ENCODE measurements at regions not wholly inside any gene's neighbourhood (a gene's known extent, or its start where the extent isn't known, plus 50 kb on each side); places are given as distances from the start of the nearest gene placed in this dataset.

GRCh38 chr3:162370141-162370540, 873.5 kb downstream of the OTOL1 start:
- Histone ChIP-seq H2BK120ac (ENCODE audit: low read depth, low read length) (no peak overlapping the region), H3K79me1 (ENCODE audit: low read length) (no peaks in the 10 kb centered on the region), H3K9ac (ENCODE audit: low read length) (no peak overlapping the region), H3K56ac (ENCODE audit: low read length) (no peak overlapping the region), H3K4me2 (ENCODE audit: low read length) (no peak overlapping the region), H2BK5ac (ENCODE audit: low read length) (no peak overlapping the region), H3K4ac (ENCODE audit: low read depth, low read length) (no peak overlapping the region), H3K18ac (ENCODE audit: low read length) (no peak overlapping the region), H3K27ac (ENCODE audit: low read depth, low read length) (no peak overlapping the region), H3K4me1 (ENCODE audit: control insufficient read depth, low read depth, low read length) (no peaks in the 10 kb centered on the region), H3K4me3 (ENCODE audit: low read length) (no peak overlapping the region), H3K36me3 (ENCODE audit: control insufficient read depth, insufficient read depth, low read length) (no peaks in the 10 kb centered on the region), H3K23ac (ENCODE audit: low read length) (no peak overlapping the region), H3K79me2 (ENCODE audit: control insufficient read depth, insufficient read depth, low read length) (no peaks in the 10 kb centered on the region), H3K27me3 (ENCODE audit: insufficient read depth, low read length, poor library complexity) (no peaks in the 10 kb centered on the region), H4K8ac (ENCODE audit: low read depth, low read length) (no peak overlapping the region), H2BK15ac (replicated peaks; ENCODE audit: low read depth) (no peak overlapping the region), H2AK5ac (ENCODE audit: low read length) (no peak overlapping the region), H4K5ac (ENCODE audit: low read length) (no peak overlapping the region)
- peak; percentile 2 for DNase-seq
- WGBS (ENCODE audit: extremely low coverage, insufficient coverage, low lambda C conversion rate), result no CpG with 5 or more reads among the region's 1 CpG

DNA sequence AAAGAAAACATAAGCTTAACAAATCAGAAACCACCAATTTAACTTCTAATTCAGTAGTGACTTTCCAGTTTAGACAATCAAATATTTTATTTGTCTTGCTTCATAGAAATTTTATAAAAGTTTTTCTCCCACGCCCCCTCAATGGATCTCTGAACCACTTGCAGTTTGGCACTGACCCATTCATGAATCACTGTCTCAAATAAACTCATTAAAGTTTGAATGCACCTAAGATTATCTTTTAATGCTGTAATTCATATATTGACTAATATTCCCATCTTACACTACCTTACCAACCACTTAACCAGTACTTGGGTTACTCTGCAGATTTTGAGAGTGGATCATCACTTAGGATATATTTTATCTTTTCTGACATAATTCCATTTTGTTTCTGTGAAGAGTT, 880.2 kb downstream of the OTOL1 start:
- no peak for DNase-seq
- Histone ChIP-seq H3K4me3 (ENCODE audit: low read length) (no peak overlapping the region), H2BK5ac (ENCODE audit: low read length) (no peak overlapping the region)

DNA sequence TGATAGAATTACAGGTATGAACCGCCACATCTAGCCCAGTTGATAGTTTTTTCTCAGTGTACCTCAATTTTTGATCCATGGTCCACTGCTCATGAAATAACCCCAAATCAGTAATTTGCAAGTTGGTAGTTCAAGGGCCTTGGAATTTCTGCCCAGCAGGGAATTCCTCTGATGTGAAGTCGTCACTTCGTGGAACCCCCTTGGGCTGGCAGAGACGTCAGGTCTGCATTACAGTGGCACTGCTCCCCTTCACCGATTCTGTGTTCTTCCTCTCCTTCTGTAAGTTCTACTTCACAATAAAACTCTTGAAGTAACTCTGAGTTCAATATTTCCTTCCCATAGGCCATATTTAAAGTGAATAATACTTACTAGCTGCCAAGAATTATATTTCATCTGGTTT, 881.0 kb downstream of the OTOL1 start:
- no peak overlapping the region for H3K4me3 ChIP-seq (ENCODE audit: low read length)
- DNase-seq, result peak; percentile 43
- no peak overlapping the region for H3K27ac ChIP-seq (ENCODE audit: low read depth, low read length)
- H3K4ac ChIP-seq (ENCODE audit: low read depth, low read length), result no peak overlapping the region
- no peak overlapping the region for H2BK120ac ChIP-seq (ENCODE audit: low read depth, low read length)
- no peaks in the 10 kb centered on the region for H3K27me3 ChIP-seq (ENCODE audit: insufficient read depth, low read length, poor library complexity)
- H3K4me2 ChIP-seq (ENCODE audit: low read length), result no peak overlapping the region
- no peak overlapping the region for H2AK5ac ChIP-seq (ENCODE audit: low read length)
- no CpG with 5 or more reads among the region's 5 CpGs for WGBS (ENCODE audit: extremely low coverage, insufficient coverage, low lambda C conversion rate)
- H4K5ac ChIP-seq (ENCODE audit: low read length), result no peak overlapping the region
- H3K4me1 ChIP-seq (ENCODE audit: control insufficient read depth, low read depth, low read length), result no peaks in the 10 kb centered on the region
- H3K56ac ChIP-seq (ENCODE audit: low read length), result no peak overlapping the region
- no peak overlapping the region for H3K9ac ChIP-seq (ENCODE audit: low read length)
- no peak overlapping the region for H4K8ac ChIP-seq (ENCODE audit: low read depth, low read length)
- no peaks in the 10 kb centered on the region for H3K79me2 ChIP-seq (ENCODE audit: control insufficient read depth, insufficient read depth, low read length)
- no peaks in the 10 kb centered on the region for H3K79me1 ChIP-seq (ENCODE audit: low read length)
- H2BK5ac ChIP-seq (ENCODE audit: low read length), result no peak overlapping the region
- H3K23ac ChIP-seq (ENCODE audit: low read length), result no peak overlapping the region
- H2BK15ac ChIP-seq (replicated peaks; ENCODE audit: low read depth), result no peak overlapping the region
- no peak overlapping the region for H3K18ac ChIP-seq (ENCODE audit: low read length)
- H3K36me3 ChIP-seq (ENCODE audit: control insufficient read depth, insufficient read depth, low read length), result no peaks in the 10 kb centered on the region

More for the DNA sequence above, 880.2 kb downstream of the OTOL1 start:
- H3K79me1 ChIP-seq (ENCODE audit: low read length), result no peaks in the 10 kb centered on the region
- no peak overlapping the region for H3K56ac ChIP-seq (ENCODE audit: low read length)
- no peaks in the 10 kb centered on the region for H3K27me3 ChIP-seq (ENCODE audit: insufficient read depth, low read length, poor library complexity)
- H3K4me2 ChIP-seq (ENCODE audit: low read length), result no peak overlapping the region
- H3K23ac ChIP-seq (ENCODE audit: low read length), result no peak overlapping the region
- no peak overlapping the region for H2AK5ac ChIP-seq (ENCODE audit: low read length)
- H4K5ac ChIP-seq (ENCODE audit: low read length), result no peak overlapping the region
- no peak overlapping the region for H2BK120ac ChIP-seq (ENCODE audit: low read depth, low read length)
- no peaks in the 10 kb centered on the region for H3K4me1 ChIP-seq (ENCODE audit: control insufficient read depth, low read depth, low read length)
- H4K8ac ChIP-seq (ENCODE audit: low read depth, low read length), result no peak overlapping the region
- H3K4ac ChIP-seq (ENCODE audit: low read depth, low read length), result no peak overlapping the region
- no CpG with 5 or more reads among the region's 1 CpG for WGBS (ENCODE audit: extremely low coverage, insufficient coverage, low lambda C conversion rate)
- no peaks in the 10 kb centered on the region for H3K79me2 ChIP-seq (ENCODE audit: control insufficient read depth, insufficient read depth, low read length)
- H2BK15ac ChIP-seq (replicated peaks; ENCODE audit: low read depth), result no peak overlapping the region
- H3K18ac ChIP-seq (ENCODE audit: low read length), result no peak overlapping the region
- H3K9ac ChIP-seq (ENCODE audit: low read length), result no peak overlapping the region
- no peak overlapping the region for H3K27ac ChIP-seq (ENCODE audit: low read depth, low read length)
- no peaks in the 10 kb centered on the region for H3K36me3 ChIP-seq (ENCODE audit: control insufficient read depth, insufficient read depth, low read length)

- no peak overlapping the region for H2BK120ac ChIP-seq (ENCODE audit: low read depth, low read length)
Measured at GRCh38 chr3:162385387-162385786, 888.8 kb downstream of the OTOL1 start.

DNA sequence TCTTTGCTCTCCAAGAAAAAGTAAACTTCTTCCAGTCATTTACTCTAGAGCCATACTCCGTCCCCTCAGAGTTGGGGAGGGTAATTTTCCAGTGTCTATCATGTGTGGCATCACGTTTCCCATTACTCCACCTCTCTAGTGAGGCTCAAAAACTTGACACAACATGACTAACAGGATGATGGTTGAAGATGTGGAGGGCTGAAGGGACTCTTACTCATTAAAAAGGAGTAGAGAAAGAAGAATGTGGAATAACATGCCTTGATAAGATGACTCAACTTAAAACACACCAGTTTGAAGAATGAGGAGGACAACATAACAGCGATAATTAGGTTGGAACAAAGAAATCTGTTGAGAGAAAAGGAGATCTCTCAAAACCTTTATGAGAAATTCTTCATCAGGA, 894.3 kb downstream of the OTOL1 start:
- Histone ChIP-seq H3K4me3 (ENCODE audit: low read length) (no peak overlapping the region), H3K56ac (ENCODE audit: low read length) (no peak overlapping the region), H3K79me2 (ENCODE audit: control insufficient read depth, insufficient read depth, low read length) (no peaks in the 10 kb centered on the region), H3K27ac (ENCODE audit: low read depth, low read length) (no peak overlapping the region), H2BK5ac (ENCODE audit: low read length) (no peak overlapping the region), H3K4me1 (ENCODE audit: control insufficient read depth, low read depth, low read length) (no peaks in the 10 kb centered on the region), H3K27me3 (ENCODE audit: insufficient read depth, low read length, poor library complexity) (no peaks in the 10 kb centered on the region), H3K4me2 (ENCODE audit: low read length) (no peak overlapping the region), H4K8ac (ENCODE audit: low read depth, low read length) (no peak overlapping the region), H3K23ac (ENCODE audit: low read length) (no peak overlapping the region), H3K36me3 (ENCODE audit: control insufficient read depth, insufficient read depth, low read length) (no peaks in the 10 kb centered on the region), H3K79me1 (ENCODE audit: low read length) (no peaks in the 10 kb centered on the region), H2BK15ac (replicated peaks; ENCODE audit: low read depth) (no peak overlapping the region), H3K4ac (ENCODE audit: low read depth, low read length) (no peak overlapping the region), H4K5ac (ENCODE audit: low read length) (no peak overlapping the region), H2AK5ac (ENCODE audit: low read length) (no peak overlapping the region), H3K9ac (ENCODE audit: low read length) (no peak overlapping the region), H3K18ac (ENCODE audit: low read length) (no peak overlapping the region), H2BK120ac (ENCODE audit: low read depth, low read length) (no peak overlapping the region)
- DNase-seq, result peak; percentile 1
- WGBS (ENCODE audit: extremely low coverage, insufficient coverage, low lambda C conversion rate), result no CpG with 5 or more reads among the region's 3 CpGs

More at GRCh38 chr3:162385387-162385786, 888.8 kb downstream of the OTOL1 start:
- no CpG with 5 or more reads among the region's 1 CpG for WGBS (ENCODE audit: extremely low coverage, insufficient coverage, low lambda C conversion rate)
- H3K18ac ChIP-seq (ENCODE audit: low read length), result no peak overlapping the region
- H3K56ac ChIP-seq (ENCODE audit: low read length), result no peak overlapping the region
- H3K9ac ChIP-seq (ENCODE audit: low read length), result no peak overlapping the region
- H3K27me3 ChIP-seq (ENCODE audit: insufficient read depth, low read length, poor library complexity), result no peaks in the 10 kb centered on the region
- H2AK5ac ChIP-seq (ENCODE audit: low read length), result no peak overlapping the region
- H3K27ac ChIP-seq (ENCODE audit: low read depth, low read length), result no peak overlapping the region
- H4K5ac ChIP-seq (ENCODE audit: low read length), result no peak overlapping the region
- H3K4ac ChIP-seq (ENCODE audit: low read depth, low read length), result no peak overlapping the region
- DNase-seq, result no peak
- no peaks in the 10 kb centered on the region for H3K36me3 ChIP-seq (ENCODE audit: control insufficient read depth, insufficient read depth, low read length)
- no peak overlapping the region for H4K8ac ChIP-seq (ENCODE audit: low read depth, low read length)
- no peak overlapping the region for H3K4me2 ChIP-seq (ENCODE audit: low read length)
- H3K4me1 ChIP-seq (ENCODE audit: control insufficient read depth, low read depth, low read length), result no peaks in the 10 kb centered on the region
- H3K79me1 ChIP-seq (ENCODE audit: low read length), result no peaks in the 10 kb centered on the region
- no peak overlapping the region for H3K4me3 ChIP-seq (ENCODE audit: low read length)
- no peak overlapping the region for H2BK5ac ChIP-seq (ENCODE audit: low read length)
- no peak overlapping the region for H2BK15ac ChIP-seq (replicated peaks; ENCODE audit: low read depth)
- H3K79me2 ChIP-seq (ENCODE audit: control insufficient read depth, insufficient read depth, low read length), result no peaks in the 10 kb centered on the region
- no peak overlapping the region for H3K23ac ChIP-seq (ENCODE audit: low read length)

GRCh38 chr3:162391301-162391700, 894.7 kb downstream of the OTOL1 start:
- Histone ChIP-seq H3K18ac (ENCODE audit: low read length) (no peak overlapping the region), H2AK5ac (ENCODE audit: low read length) (no peak overlapping the region), H3K27ac (ENCODE audit: low read depth, low read length) (no peak overlapping the region), H3K4me1 (ENCODE audit: control insufficient read depth, low read depth, low read length) (no peaks in the 10 kb centered on the region), H2BK15ac (replicated peaks; ENCODE audit: low read depth) (no peak overlapping the region), H3K27me3 (ENCODE audit: insufficient read depth, low read length, poor library complexity) (no peaks in the 10 kb centered on the region), H3K4ac (ENCODE audit: low read depth, low read length) (no peak overlapping the region), H3K79me2 (ENCODE audit: control insufficient read depth, insufficient read depth, low read length) (no peaks in the 10 kb centered on the region), H4K8ac (ENCODE audit: low read depth, low read length) (no peak overlapping the region), H3K9ac (ENCODE audit: low read length) (no peak overlapping the region), H4K5ac (ENCODE audit: low read length) (no peak overlapping the region), H2BK5ac (ENCODE audit: low read length) (no peak overlapping the region), H3K23ac (ENCODE audit: low read length) (no peak overlapping the region), H3K79me1 (ENCODE audit: low read length) (no peaks in the 10 kb centered on the region), H2BK120ac (ENCODE audit: low read depth, low read length) (no peak overlapping the region), H3K4me2 (ENCODE audit: low read length) (no peak overlapping the region), H3K4me3 (ENCODE audit: low read length) (no peak overlapping the region), H3K36me3 (ENCODE audit: control insufficient read depth, insufficient read depth, low read length) (no peaks in the 10 kb centered on the region), H3K56ac (ENCODE audit: low read length) (no peak overlapping the region)
- no peak for DNase-seq
- no CpG with 5 or more reads among the region's 2 CpGs for WGBS (ENCODE audit: extremely low coverage, insufficient coverage, low lambda C conversion rate)
